Activated CD4-positive, alpha-beta memory T cell treated with anti-CD3 and anti-CD28 coated beads, Interleukin-2, amount 10 ng/mL, durations not matched to agents 7 days and 5 days (primary cell): ENCODE measurements at regions not wholly inside any gene's neighbourhood (a gene's known extent, or its start where the extent isn't known, plus 50 kb on each side); places are given as distances from the start of the nearest gene placed in this dataset.
"Not testable (repeated sequence)": the region's sequence is repeated elsewhere in the genome, so short reads cannot be mapped to it uniquely, and the experiment has no call there.

Source experiments
- CTCF ChIA-PET: fragments of 350-600 bp; sonication (Branson Sonifier 250); formaldehyde crosslinking; loops from one replicate; lab custom pipeline; 2021; ENCODE audit warnings: antibody characterized with exemption, inconsistent platforms; lab: Charles Lee
- POLR2A ChIA-PET: fragments of 350-600 bp; sonication (Branson Sonifier 250); formaldehyde crosslinking; loops from one replicate; lab custom pipeline; 2021; ENCODE audit warnings: antibody characterized with exemption; lab: Charles Lee
- DNase-seq: peaks from one replicate; pipeline ENCODE4 v3.0.0-alpha.2; 2020
- H3K27ac Mint-ChIP-seq: one replicate; pipeline ENCODE4 v1.8.0; 2021; ENCODE audit warnings: mild to moderate bottlenecking, mixed read lengths
- H3K27me3 Mint-ChIP-seq: one replicate; pipeline ENCODE4 v1.8.0; 2021; ENCODE audit warnings: mixed read lengths
- H3K36me3 Mint-ChIP-seq: one replicate; pipeline ENCODE4 v1.8.0; 2021; ENCODE audit warnings: low read depth, mixed read lengths
- H3K4me1 Mint-ChIP-seq: one replicate; pipeline ENCODE4 v1.8.0; 2021; ENCODE audit warnings: mixed read lengths
- H3K4me3 Mint-ChIP-seq: one replicate; pipeline ENCODE4 v1.8.0; 2021; ENCODE audit warnings: mild to moderate bottlenecking, mixed read lengths
- H3K9me3 Mint-ChIP-seq: one replicate; pipeline ENCODE4 v1.8.0; 2021; ENCODE audit warnings: mixed read lengths

GRCh38 chr2:740322-741194 is 63.4 kb upstream of the TMEM18 start:
- Mint-ChIP-seq H3K27me3 (peaks cover 32% of the 10 kb centered on the region), H3K4me3 (peak overlapping the region; percentile 40)
- H3K27ac Mint-ChIP-seq, H3K9me3 Mint-ChIP-seq, POLR2A ChIA-PET, H3K4me1 Mint-ChIP-seq, H3K36me3 Mint-ChIP-seq, DNase-seq: not testable (repeated sequence)
- CTCF ChIA-PET = interaction anchor here (0.6 kb wide), 1 partner anchor 73 kb away, joined by 3 read pairs; no protein-coding TSS in a partner anchor

DNA sequence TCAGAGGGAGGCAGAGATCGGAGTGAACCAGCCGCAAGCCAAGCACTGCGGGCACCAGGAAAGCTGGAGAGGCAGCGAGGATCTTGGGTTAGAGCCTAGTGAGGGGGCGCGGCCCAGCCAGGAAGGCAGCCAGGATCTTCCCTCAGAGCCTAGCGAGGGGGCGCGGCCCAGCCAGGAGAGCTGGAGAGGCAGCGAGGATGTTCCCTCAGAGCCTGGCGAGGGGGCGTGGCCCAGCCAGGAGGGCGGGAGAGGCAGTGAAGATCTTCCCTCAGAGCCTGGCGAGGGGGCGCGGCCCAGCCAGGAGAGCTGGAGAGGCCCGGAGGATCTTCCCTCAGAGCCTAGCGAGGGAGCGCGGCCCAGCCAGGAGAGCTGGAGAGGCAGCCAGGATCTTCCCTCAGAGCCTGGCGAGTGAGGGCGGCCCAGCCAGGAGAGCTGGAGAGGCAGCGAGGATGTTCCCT is 62.7 kb upstream of the TMEM18 start:
- CTCF ChIA-PET, H3K27ac Mint-ChIP-seq: not testable (repeated sequence)
- peak overlapping the region; percentile 9 for H3K4me3 Mint-ChIP-seq

GRCh38 chr2:736939-737338 is 59.7 kb upstream of the TMEM18 start:
- POLR2A ChIA-PET = no interaction called here
- H3K4me1 Mint-ChIP-seq = peaks cover 6% of the 10 kb centered on the region
- CTCF ChIA-PET = interaction anchor here (1.1 kb wide), 1 partner anchor 11 kb away, joined by 3 read pairs; no protein-coding TSS in a partner anchor

More for the DNA sequence above, 62.7 kb upstream of the TMEM18 start:
- POLR2A ChIA-PET, H3K4me1 Mint-ChIP-seq, DNase-seq, H3K36me3 Mint-ChIP-seq, H3K9me3 Mint-ChIP-seq: not testable (repeated sequence)
- H3K27me3 Mint-ChIP-seq = peaks cover 32% of the 10 kb centered on the region

DNA sequence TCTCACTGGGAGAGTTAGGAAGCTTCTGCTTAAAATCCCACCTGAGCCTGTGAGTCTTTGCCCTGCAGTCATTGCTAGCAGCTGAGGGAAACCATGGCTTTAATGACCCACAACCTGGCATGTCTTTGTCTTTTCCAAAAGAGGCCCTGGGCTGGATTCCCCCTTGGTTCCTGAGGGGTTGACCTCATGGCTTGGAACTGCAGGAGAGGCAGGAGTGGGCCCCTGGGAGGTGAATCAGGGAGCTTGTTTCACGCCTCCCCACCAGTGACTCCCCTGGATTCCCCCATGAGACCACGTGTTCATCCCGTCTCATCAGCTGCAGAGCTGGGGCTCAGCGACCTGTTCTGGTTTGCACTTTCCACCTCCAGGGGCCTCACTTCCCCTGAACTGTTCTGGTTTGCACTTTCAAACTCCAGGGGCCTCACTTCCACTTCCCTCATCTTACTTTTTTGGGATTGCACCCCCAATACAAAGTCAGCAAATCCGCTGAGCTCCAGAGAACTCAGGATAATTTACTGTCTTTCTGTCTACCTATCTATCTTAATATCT is 58.5 kb upstream of the TMEM18 start:
- Mint-ChIP-seq H3K9me3 (no peaks in the 10 kb centered on the region), H3K36me3 (no peaks in the 10 kb centered on the region), H3K4me3 (no peak overlapping the region), H3K4me1 (peaks cover 6% of the 10 kb centered on the region), H3K27me3 (peaks cover 11% of the 10 kb centered on the region), H3K27ac (no peak overlapping the region)
- no peak for DNase-seq
- POLR2A ChIA-PET = no interaction called here
- CTCF ChIA-PET = interaction anchor here (1.1 kb wide), 1 partner anchor 10 kb away, joined by 3 read pairs; no protein-coding TSS in a partner anchor

More at GRCh38 chr2:736939-737338, 59.7 kb upstream of the TMEM18 start:
- Mint-ChIP-seq H3K4me3 (no peak overlapping the region), H3K9me3 (no peaks in the 10 kb centered on the region), H3K27me3 (peaks cover 20% of the 10 kb centered on the region), H3K27ac (no peak overlapping the region), H3K36me3 (no peaks in the 10 kb centered on the region)
- DNase-seq = no peak

DNA sequence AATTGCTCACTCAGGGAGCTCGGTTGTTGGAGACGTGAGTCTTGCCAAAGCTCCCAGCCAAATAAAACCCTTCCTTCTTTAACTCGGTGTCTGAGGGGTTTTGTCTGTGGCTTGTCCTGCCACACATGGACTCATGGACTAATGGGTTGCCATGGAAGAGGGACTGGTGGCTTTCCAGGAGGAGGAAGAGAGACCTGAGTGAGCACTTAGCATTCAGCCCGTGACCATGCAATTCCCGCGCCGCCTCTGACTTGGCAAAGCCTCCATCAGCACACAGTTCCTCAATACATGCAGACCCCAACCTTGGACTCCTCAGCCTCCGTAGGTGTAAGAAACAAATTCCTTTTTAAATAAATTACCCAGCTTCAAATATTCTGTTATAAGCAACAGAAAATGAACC is 57.3 kb upstream of the TMEM18 start:
- H3K4me1 Mint-ChIP-seq = peaks cover 2% of the 10 kb centered on the region
- no peak overlapping the region for H3K27ac Mint-ChIP-seq
- POLR2A ChIA-PET = no interaction called here
- no peak for DNase-seq
- no peaks in the 10 kb centered on the region for H3K36me3 Mint-ChIP-seq
- CTCF ChIA-PET = no interaction called here
- no peak overlapping the region for H3K4me3 Mint-ChIP-seq
- H3K27me3 Mint-ChIP-seq = peaks cover 5% of the 10 kb centered on the region
- H3K9me3 Mint-ChIP-seq = no peaks in the 10 kb centered on the region

- no peak for DNase-seq
- POLR2A ChIA-PET = no interaction called here
- CTCF ChIA-PET = no interaction called here
- Mint-ChIP-seq H3K9me3 (no peaks in the 10 kb centered on the region), H3K27me3 (peaks cover 4% of the 10 kb centered on the region), H3K27ac (no peak overlapping the region), H3K4me3 (no peak overlapping the region), H3K4me1 (no peaks in the 10 kb centered on the region), H3K36me3 (no peaks in the 10 kb centered on the region)
Measured at GRCh38 chr2:733495-733894, 56.3 kb upstream of the TMEM18 start.

DNA sequence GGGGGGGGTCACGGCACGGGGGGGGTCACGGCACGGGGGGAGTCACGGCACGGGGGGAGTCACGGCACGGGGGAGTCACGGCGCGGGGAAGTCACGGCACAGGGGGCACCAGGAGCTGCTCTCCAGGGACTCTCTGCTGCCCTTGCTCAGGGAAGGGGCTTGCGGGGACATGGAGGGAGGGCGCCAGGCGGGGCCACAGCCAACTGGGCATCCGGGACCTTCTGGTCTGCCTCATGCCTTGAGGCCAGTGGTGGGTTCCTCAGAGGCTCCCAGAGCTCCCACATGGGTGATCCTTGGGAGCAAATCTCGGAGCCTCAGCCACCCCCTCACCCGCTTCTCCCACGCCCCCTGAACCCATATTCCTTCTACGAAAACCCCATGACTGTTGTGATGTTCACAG is 55.8 kb upstream of the TMEM18 start:
- Mint-ChIP-seq H3K4me1 (no peaks in the 10 kb centered on the region), H3K4me3 (no peak overlapping the region), H3K27ac (no peak overlapping the region), H3K36me3 (no peaks in the 10 kb centered on the region), H3K27me3 (peaks cover 4% of the 10 kb centered on the region), H3K9me3 (no peaks in the 10 kb centered on the region)
- ChIA-PET CTCF (no interaction called here), POLR2A (no interaction called here)
- DNase-seq = no peak

GRCh38 chr2:731711-732110 is 54.5 kb upstream of the TMEM18 start:
- POLR2A ChIA-PET = no interaction called here
- H3K9me3 Mint-ChIP-seq = no peaks in the 10 kb centered on the region
- peaks cover 8% of the 10 kb centered on the region for H3K4me1 Mint-ChIP-seq
- H3K27ac Mint-ChIP-seq = no peak overlapping the region
- no peak overlapping the region for H3K4me3 Mint-ChIP-seq
- H3K36me3 Mint-ChIP-seq = no peaks in the 10 kb centered on the region
- DNase-seq = no peak
- CTCF ChIA-PET = no interaction called here
- peaks cover 4% of the 10 kb centered on the region for H3K27me3 Mint-ChIP-seq

GRCh38 chr2:729376-729861 is 52.2 kb upstream of the TMEM18 start:
- ChIA-PET POLR2A (no interaction called here), CTCF (no interaction called here)
- Mint-ChIP-seq H3K4me1 (peaks cover 18% of the 10 kb centered on the region), H3K36me3 (no peaks in the 10 kb centered on the region), H3K9me3 (no peaks in the 10 kb centered on the region), H3K27me3 (peaks cover 16% of the 10 kb centered on the region), H3K27ac (no peak overlapping the region), H3K4me3 (no peak overlapping the region)
- no peak for DNase-seq

GRCh38 chr2:728165-728564 is 51.0 kb upstream of the TMEM18 start:
- Mint-ChIP-seq H3K4me1 (peaks cover 18% of the 10 kb centered on the region), H3K9me3 (no peaks in the 10 kb centered on the region), H3K36me3 (no peaks in the 10 kb centered on the region), H3K27ac (no peak overlapping the region), H3K27me3 (peaks cover 25% of the 10 kb centered on the region), H3K4me3 (no peak overlapping the region)
- CTCF ChIA-PET = no interaction called here
- DNase-seq = no peak
- POLR2A ChIA-PET = no interaction called here

- Mint-ChIP-seq H3K27me3 (peaks cover 25% of the 10 kb centered on the region), H3K4me3 (no peak overlapping the region), H3K9me3 (no peaks in the 10 kb centered on the region), H3K4me1 (peaks cover 18% of the 10 kb centered on the region), H3K36me3 (no peaks in the 10 kb centered on the region), H3K27ac (no peak overlapping the region)
- CTCF ChIA-PET = no interaction called here
- POLR2A ChIA-PET = interaction anchor here (0.7 kb wide), 1 partner anchor 49 kb away, joined by 3 read pairs; the partner anchor contains the start of gene TMEM18
- DNase-seq = no peak
Measured at GRCh38 chr2:727071-727470, 49.9 kb upstream of the TMEM18 start.
